ENCODE measurements at regions not wholly inside any gene's neighbourhood (a gene's known extent, or its start where the extent isn't known, plus 50 kb on each side); places are given as distances from the start of the nearest gene placed in this dataset.

- CTCF ChIA-PET (ENCODE audit: unreplicated experiment), result no interaction called here
- BruUV-seq (replicated peaks), result no TSS peak
- intact Hi-C loops (cut with micrococcal nuclease; ENCODE audit: unreplicated experiment), result no loop called here
These were observed 1193.3 kb upstream of the CDH6 start for GRCh38 chr5:30000231-30000630.

GRCh38 chr5:29995154-29995553 is 1198.3 kb upstream of the CDH6 start:
- H3K9me3 ChIP-seq (ENCODE audit: low read length), result no peaks in the 10 kb centered on the region
- CTCF ChIA-PET (ENCODE audit: unreplicated experiment), result no interaction called here

More at GRCh38 chr5:30000231-30000630, 1193.3 kb upstream of the CDH6 start:
- POLR2A ChIA-PET, result no interaction called here
- Histone ChIP-seq H3K9me3 (ENCODE audit: low read length) (no peaks in the 10 kb centered on the region), H3K4me2 (ENCODE audit: low read length) (no peak overlapping the region), H2AFZ (ENCODE audit: low read length) (no peak overlapping the region), H3K79me2 (ENCODE audit: insufficient read depth, low read depth, low read length) (no peaks in the 10 kb centered on the region), H3K4me1 (ENCODE audit: insufficient read depth, low read length, poor library complexity, severe bottlenecking) (no peaks in the 10 kb centered on the region), H3K36me3 (ENCODE audit: insufficient read depth, low read length) (no peaks in the 10 kb centered on the region), H3K9me2 (ENCODE audit: insufficient read depth, low read length) (no peaks in the 10 kb centered on the region), H4K20me1 (ENCODE audit: insufficient read depth, low read length) (no peaks in the 10 kb centered on the region), H3K27ac (ENCODE audit: low read depth, low read length, poor library complexity, severe bottlenecking) (no peak overlapping the region), H3K4me3 (ENCODE audit: low read depth, low read length, poor library complexity, severe bottlenecking) (no peak overlapping the region)
- TF ChIP-seq EZH2phosphoT487 (IDR thresholded peaks at IDR 0.05; ENCODE audit: borderline replicate concordance, low read depth, low read length) (no peak), CTCF (conservative IDR thresholded peaks at IDR 0.05; ENCODE audit: low read length) (no peak)
- DNase-seq (ENCODE audit: low spot score), result no peak

More at GRCh38 chr5:29995154-29995553, 1198.3 kb upstream of the CDH6 start:
- no TSS peak for BruUV-seq (replicated peaks)
- DNase-seq (ENCODE audit: low spot score), result no peak
- no peak overlapping the region for H3K27ac ChIP-seq (ENCODE audit: low read depth, low read length, poor library complexity, severe bottlenecking)
- H4K20me1 ChIP-seq (ENCODE audit: insufficient read depth, low read length), result no peaks in the 10 kb centered on the region
- intact Hi-C loops (cut with micrococcal nuclease; ENCODE audit: unreplicated experiment), result no loop called here
- TF ChIP-seq CTCF (conservative IDR thresholded peaks at IDR 0.05; ENCODE audit: low read length) (no peak), EZH2phosphoT487 (IDR thresholded peaks at IDR 0.05; ENCODE audit: borderline replicate concordance, low read depth, low read length) (no peak)
- H3K79me2 ChIP-seq (ENCODE audit: insufficient read depth, low read depth, low read length), result no peaks in the 10 kb centered on the region
- H3K4me1 ChIP-seq (ENCODE audit: insufficient read depth, low read length, poor library complexity, severe bottlenecking), result no peaks in the 10 kb centered on the region
- no peak overlapping the region for H3K4me2 ChIP-seq (ENCODE audit: low read length)
- no peak overlapping the region for H3K4me3 ChIP-seq (ENCODE audit: low read depth, low read length, poor library complexity, severe bottlenecking)
- no peak overlapping the region for H2AFZ ChIP-seq (ENCODE audit: low read length)
- H3K36me3 ChIP-seq (ENCODE audit: insufficient read depth, low read length), result no peaks in the 10 kb centered on the region
- POLR2A ChIA-PET, result interaction anchor here (0.6 kb wide), 1 partner anchor 16 kb away, joined by 3 read pairs; no protein-coding TSS in a partner anchor
- H3K9me2 ChIP-seq (ENCODE audit: insufficient read depth, low read length), result no peaks in the 10 kb centered on the region

Measured in OCI-LY7 (cell line).